TTC549 (cell line): ENCODE measurements at regions not wholly inside any gene's neighbourhood (a gene's known extent, or its start where the extent isn't known, plus 50 kb on each side); places are given as distances from the start of the nearest gene placed in this dataset.
"Not testable (repeated sequence)": the region's sequence is repeated elsewhere in the genome, so short reads cannot be mapped to it uniquely, and the experiment has no call there.

Experiments
- FAIRE-seq: peaks from 2 replicates; lab custom pipeline; 2012; peaks lifted over from hg19 to GRCh38; lab: Jason Lieb, UNC

DNA sequence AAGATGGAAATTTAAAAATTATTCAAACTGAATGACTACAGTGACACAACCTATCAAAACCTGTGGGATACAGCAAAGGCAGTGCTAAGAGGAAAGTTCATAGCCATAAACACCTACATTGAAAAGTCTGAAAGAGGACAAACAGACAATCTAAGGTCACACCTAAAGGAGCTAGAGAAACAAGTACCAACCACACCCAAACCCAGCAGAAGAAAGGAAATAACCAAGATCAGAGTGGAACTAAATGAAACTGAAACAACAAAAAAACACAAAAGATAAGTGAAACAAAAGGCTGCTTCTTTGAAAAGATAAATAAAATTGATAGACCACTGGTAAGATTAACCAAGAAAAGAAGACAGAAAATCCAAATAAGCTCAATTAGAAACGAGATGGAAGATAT lies 247.2 kb upstream of the ZNF804A start:
- no peak for FAIRE-seq

DNA sequence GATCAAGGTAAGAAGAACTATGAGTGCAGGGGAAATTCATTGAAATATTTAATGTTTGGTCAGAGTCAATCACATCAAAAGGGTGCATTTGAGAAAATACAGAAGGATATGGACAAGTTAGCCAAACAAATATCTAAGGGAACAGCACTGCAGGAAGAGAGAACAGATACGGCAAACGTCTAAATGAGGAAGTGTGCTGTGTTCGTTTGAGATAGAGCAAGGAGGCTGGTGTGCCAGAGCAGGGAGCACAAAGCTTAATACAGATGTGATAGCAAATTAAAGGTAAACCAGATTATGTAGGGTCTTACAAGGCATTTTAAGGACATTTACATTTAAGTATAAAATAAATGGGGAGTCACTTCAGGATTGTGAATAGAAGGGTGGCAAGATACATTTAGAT lies 241.3 kb upstream of the ZNF804A start:
- FAIRE-seq, result no peak

DNA sequence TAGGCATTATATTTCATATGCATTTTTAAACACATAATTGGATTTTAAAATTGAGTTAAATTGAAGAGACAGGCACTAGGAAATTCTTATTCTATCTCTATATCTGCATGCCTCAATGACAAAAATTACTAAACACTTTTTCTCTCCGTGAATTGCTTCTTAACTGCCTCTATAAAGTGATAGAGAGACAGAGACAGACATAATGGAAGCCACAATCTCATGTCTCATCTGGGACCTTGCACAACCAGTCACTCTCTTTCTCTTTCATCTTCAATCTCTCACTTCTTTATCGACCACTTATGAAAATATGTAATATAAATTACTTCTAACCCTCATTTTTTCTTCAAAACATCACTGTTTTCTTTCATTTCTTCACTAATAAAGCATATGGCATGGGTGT lies 238.9 kb upstream of the ZNF804A start:
- no peak for FAIRE-seq

DNA sequence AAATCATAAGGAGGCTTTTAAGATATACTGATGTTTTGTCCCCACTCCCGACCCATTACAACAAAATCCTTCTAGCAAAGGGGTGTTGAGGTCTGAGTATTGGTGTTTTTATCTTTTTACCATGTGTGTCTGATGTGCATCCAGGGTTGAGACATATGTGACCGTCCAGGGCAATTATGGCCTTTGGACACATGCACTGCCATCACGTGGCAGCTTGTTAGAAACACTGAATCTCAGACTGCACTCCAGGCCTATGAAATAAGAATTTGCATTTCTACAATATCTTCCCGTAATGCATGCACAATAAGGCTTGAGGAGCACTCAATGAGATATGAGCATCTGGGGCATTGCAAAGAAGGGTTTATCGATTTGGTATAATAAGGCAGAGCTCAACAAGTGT lies 235.1 kb upstream of the ZNF804A start:
- no peak for FAIRE-seq

DNA sequence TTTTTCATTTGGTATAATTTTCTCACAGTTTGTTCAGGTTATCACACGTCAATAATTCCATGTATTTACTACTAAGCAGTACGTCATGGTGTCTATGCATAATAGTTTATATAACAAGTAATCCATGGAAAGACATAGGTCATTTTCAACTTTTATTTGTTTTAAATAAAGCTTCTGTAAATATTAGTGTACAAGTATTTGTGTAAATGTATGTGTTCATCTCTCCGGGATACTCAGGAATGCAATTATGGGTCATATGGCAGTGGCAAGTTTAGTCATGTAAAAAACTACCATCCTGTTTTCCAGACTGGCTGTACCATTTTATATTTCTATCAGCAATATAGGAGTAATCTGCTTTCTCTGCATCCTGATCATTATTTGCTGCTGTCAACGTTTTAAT lies 231.1 kb upstream of the ZNF804A start:
- FAIRE-seq, result no peak

DNA sequence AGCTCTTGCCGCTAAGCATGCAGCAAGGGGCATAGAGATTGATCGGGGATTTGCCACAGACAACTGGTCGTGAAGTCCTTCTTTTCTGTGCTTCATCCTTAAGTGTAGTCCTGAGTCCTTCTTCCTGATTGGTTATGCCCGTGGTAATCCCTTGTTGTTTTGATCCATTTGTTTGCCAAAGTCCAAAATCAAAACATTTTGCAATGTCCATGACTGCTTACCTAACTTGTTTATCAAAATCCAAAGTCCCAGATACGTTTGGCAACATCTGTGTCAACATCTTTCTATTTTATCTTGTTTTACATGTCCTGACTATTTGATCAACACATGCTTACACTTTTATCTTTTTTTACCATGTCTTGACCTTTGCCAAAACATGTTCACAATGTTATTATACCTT lies 229.0 kb upstream of the ZNF804A start:
- FAIRE-seq, result no peak

DNA sequence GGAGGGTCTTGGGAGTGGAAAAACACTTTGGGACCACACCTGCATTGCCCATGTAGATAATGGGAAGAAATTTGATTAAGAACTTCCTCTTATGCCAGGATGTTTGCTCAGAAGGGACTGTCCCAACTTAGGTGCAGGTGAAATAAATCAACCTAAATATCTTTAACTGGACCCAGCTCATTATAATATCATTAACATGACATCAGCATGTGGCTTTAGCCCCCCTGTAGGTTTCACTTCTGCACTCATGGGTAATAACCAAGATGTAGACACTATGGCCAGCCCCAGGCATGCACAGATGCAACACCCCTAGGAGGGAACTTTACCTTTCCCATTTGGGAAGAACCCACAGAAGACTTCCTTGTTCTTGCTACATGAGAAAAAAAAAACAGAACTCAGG lies 227.4 kb upstream of the ZNF804A start:
- FAIRE-seq, result no peak

DNA sequence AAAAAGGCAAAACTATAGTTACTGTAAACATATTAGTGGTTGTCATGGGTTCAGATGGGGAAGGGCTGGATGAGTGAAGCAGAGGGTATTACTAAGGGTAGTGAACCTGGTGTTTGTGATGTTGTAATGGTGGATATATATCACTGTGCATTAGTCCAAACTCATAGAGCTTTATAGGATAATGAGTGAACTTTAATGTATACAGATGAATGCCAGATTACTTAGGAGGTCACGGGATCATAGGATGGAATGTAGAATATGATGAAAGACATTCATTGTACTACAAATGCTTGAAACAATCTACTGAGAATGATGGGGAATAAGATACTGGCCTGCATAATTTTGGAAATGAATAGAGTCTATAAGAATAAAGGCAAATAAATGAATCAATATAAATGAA lies 226.7 kb upstream of the ZNF804A start:
- FAIRE-seq, result no peak

DNA sequence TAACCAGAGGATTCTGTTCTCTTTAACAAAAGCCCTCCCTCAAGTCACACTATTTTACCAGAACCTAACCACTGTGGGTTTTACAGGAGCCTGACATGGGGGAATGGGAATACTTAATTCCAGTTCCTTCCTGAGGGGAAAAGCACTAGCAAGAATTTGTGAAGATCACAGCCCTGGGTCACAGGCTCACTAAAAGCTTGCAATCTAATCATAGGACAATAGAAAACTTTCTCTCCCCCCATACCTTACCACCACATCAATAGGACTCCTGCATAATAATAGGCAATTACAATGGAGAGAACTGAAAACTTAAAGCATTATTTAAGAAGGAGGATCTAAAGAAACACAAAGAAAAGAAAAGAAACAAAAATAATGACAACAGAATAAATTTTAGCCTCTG lies 225.8 kb upstream of the ZNF804A start:
- no peak for FAIRE-seq

DNA sequence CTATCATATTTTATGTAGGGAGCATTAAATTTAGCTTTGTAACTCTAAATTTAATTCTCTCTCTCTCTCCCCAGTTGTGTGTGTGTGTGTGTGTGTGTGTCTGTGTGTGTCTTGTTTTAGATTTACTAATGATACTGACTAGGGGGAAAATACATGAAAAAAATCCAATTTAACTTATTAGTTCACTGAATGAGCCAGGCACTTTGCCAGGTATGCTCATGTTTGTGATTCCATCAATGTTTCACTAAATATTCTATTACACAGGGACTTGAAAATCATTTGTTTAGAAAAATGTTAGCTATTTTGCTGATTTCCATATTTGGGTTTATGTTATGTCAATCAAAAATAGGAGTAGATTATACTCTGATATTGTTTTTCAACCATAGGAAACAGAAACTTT lies 203.7 kb upstream of the ZNF804A start:
- FAIRE-seq, result no peak

DNA sequence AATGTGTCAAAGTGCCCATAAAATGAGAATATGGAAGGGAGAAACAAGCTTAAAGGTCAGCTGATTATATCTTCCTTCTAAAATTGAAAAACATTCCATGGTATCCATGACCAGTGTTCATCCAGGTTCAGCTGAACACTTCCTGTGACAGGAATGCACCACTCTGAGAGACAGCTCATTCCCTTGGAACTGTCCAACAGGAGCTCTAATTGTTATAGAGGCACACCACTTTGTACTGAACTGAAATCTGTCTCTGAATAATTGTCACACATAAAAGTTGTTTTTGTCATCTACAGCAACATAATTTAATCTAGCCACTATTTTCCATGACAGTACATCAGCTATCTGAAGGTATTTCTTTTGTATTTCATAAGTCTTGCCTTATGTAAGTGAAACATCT lies 195.9 kb upstream of the ZNF804A start:
- FAIRE-seq, result no peak

DNA sequence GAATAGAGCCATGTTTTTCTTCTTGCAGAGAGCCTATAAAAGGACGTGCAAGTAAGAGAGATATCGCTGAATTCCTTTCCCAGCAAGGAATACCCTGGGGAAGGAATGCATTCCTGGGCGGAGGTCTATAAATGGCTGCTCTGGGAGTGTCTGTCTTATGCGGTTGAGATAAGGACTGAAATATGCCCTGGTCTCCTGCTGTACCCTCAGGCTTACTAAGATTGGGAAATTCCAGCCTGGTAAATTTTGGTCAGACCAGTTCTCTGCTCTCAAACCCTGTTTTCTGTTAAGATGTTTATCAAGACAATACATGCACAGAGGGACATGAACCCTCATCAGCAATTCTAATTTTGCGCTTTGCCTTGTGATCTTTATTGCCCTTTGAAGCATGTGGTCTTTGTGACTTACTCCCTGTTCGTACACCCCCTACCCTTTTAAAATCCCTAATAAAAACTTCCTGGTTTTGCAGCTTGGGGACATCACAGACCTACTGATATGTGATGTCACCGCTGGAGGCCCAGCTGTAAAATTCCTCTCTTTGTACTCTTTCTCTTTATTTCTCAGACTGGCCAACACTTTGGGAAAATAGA lies 191.2 kb upstream of the ZNF804A start:
- FAIRE-seq, result not testable (repeated sequence)

DNA sequence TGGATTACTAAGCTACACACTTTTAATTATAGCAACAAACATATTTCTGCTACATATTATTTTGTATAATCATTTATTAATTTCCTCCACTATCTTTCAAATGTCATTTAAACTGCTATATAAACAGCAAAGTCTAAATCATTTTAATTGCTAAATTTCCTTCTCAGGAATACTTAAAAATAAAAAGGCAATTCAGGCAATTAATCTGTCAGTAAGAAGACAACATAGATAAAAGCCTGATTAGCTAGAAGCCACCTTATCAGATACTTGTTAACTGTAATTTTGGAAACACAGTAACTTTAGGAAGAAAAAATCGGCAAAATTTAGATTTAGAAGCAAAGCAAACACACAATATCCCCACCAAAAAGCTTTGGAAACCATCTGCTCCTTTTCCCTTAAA lies 188.2 kb upstream of the ZNF804A start:
- no peak for FAIRE-seq

DNA sequence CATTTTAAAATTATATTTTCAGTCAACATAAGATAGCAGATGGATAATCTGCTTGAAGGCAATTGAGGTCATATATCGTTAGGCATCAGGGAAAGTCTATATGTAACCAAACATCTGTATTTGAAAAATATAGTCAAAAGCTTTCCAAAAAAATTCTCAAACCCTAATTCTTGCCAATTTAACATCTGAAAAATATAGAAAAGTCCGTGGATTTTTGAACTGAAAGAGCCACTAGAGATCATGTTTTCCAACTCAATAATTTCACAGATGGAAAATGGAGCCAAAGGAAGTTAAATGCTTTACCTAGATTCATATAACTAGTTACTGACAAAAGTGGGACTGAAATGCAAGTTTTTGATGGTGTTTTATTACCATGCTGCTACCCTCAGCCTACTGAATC lies 185.1 kb upstream of the ZNF804A start:
- no peak for FAIRE-seq

DNA sequence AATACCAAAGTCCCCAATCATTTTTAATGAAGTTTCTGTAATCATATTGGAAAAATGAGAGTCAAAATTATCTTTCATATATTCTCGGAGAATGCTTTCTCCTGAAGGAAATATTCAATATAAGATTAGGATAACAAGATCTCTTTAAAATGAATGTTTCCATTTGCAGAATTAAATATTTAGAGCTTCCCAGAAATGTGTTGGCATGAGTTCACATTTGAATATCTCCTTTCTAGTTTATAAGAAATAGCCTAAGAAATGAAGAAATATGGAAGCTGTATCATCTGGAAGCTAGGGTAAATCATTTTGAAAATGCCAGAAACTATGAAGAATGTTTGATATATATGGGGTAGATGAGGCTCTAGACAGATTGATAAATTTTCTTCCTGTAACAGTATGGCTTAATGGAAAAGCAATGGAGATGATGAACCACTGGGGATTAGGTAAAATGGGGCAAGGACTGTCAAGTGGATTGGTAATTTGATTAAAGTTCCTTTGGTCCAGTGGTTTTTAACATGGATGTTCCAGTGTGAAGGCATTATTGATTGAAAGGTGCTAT lies 184.6 kb upstream of the ZNF804A start:
- no peak for FAIRE-seq

DNA sequence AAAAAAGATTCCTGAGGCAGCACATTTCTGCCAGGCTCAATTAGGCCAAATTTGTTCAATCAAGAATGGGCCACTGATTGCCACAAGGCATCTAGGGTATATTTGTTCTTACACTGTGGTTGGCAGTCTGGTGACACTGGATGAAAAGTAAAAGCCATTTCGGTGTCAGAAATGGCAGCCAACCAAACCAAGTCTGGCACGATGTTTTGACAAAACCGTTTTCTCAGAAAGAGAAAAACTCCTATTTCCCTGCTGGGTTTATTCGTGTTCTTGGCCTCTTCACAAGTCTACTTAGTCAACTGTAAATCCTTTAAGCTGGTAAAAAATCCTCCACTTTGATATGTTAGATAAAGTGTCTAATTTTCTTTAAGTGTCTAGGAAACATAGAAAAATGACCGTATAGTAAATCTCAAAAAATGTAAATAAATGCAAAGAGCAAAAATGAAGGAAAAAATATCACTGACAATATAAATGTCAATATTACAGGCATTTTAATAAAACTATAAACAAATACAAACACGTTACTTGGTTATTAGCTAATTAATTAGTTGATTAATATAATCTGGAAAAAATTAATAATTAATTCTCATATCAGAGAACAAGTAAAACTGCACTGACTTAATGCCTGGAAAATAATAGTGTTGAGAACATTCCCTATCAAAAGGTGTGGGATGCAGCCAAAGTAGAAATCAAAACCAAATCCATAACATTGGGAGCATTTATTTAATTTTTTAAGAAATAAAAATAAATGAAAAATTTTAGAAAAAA lies 182.0 kb upstream of the ZNF804A start:
- no peak for FAIRE-seq

DNA sequence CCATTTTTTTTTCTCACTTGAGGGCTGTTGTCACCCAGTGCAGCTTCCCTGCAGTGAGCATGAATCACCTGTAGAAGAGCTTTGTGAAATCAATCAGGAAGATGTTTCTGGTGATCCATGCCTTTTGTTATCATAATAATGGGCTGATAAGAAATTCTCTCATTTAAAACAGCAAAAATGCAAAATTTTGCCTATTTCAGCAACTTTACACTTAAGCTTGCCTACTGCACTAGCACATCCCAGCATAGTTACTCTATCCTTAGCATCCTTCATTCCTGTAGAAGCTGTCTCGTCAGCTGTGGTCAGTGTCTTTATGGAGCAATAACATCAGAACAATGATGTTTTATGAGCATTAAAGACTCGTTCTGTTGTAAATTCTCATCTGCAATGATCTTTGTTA lies 178.6 kb upstream of the ZNF804A start:
- no peak for FAIRE-seq

DNA sequence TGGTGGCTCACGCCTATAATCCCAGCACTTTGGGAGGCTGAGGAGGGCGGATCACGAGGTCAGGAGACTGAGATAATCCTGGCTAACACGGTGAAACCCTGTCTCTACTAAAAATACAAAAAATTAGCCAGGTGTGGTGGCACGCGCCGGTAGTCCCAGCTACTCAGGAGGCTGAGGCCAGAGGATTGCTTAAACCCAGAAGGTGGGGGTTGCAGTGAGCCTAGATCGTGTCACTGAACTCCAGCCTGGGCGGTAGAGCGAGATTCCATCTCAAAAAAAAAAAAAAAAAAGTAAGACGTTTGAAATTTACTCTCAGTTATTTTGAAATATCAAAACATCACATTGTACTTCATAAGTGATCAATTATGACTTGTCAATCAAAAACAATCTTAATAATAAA lies 176.9 kb upstream of the ZNF804A start:
- FAIRE-seq, result not testable (repeated sequence)

DNA sequence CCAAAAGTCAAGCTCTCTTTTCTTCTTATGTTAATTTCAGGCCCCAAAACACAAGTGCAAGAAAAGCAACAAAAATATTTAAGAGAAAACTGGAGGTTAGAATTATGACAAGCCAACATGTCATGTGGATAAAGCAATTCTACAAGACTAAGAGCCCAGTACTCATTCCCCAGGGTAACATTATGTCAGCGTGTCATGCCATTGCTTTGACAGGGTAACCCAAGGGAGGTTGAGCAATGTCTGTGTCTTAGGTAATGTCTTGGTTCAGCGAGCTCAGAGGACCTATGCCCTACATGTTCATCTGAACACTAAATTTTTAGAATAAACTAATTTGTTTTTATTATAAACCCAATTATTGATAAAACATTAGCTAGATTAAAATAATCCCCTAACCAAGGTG lies 173.2 kb upstream of the ZNF804A start:
- FAIRE-seq, result no peak

DNA sequence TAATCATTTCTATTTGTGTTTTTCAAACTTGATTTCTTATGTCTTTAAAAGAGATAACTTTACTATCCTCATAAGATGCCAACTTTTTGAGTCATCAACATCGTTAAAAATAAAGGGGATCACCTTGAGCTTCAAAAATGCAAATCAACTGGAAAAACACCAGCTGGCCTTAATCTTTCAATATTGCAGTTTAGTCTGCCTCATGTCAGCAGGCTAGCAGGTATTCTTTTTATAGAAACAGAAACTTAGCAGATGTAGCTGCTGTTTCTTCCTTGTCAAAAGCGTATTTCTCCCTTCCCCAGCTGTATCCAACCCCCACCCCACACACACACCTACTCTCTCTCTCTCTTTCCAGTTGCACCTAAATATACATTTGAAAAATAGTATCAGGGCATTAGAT lies 154.1 kb upstream of the ZNF804A start:
- FAIRE-seq, result no peak

DNA sequence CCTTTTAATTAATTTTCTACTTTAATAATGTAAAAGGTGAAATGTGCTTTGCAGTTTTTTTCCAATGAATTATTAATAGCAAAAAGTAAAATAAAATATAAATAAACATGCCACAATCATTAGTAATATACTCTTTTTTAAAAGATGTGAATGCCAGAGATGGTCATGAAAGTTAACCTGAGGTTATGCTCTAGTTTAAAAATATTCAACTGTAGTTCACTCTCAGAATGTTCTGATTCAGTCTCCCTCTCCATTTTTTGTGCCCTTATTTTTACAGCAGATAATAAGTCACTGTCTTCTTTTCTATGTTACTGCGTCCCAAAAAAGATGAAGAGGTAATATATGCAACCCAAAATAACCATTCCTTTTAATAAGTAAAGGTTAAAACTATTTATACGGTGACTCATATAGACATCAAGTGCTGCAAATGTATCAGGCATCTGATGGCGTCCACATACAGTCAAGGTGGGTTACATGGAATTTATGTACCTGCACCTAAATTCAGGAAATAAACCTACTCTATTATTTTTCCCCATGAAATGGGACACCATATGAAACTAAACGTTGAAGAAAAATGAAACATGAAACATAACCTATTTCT lies 153.6 kb upstream of the ZNF804A start:
- FAIRE-seq, result no peak

DNA sequence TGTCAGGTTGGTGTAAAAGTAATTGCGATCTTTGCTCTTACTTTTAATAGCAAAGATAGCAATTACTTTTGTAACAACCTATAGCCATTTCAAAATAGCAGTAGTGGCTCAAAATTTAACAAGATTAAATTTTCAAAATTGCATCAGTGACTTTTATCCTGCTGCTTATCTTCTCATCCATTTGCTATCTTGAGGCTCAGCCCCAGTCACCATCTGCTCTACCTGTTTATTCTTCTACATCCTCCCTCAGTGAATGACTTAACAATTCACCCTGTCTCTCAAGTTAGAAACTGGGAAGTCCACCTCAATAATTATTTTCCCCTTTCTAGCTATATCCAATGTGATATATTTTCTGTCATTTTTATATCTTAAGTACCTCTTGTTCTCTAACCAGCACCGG lies 148.6 kb upstream of the ZNF804A start:
- no peak for FAIRE-seq

DNA sequence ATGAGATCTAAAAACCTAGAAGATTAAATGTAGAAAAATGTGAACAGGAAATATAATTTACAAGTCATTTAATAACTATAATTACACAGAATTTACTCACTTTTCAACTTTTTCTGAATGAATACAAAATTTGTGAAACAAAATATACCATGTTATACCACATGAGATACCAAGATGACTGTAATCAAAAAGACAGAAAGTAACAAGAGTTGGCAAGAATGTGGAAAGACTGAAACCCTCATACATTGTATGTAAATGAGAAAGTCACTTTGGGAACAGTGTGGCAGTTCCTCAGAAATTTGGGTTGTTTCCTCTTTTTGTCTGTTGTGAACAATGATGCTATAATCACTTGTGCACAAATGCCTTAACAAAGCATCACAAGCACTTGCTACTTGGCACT lies 145.4 kb upstream of the ZNF804A start:
- FAIRE-seq, result no peak

DNA sequence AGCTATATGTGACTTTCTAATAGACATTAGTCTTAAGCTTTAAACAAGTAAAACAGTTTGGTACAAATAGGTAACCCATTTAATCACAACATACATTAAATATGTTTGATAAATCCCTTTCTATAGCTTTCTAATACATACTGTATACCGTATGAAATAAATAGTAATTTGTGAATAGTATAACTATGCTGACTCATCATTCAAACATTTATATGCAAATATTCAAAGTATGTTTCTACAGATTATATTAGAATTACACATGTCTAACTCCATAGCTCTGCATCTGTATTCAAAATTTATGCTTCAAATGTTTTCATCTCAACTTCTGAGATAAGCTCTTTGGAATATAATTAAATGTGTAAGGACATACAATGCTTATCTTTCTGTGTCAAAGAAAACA lies 142.7 kb upstream of the ZNF804A start:
- no peak for FAIRE-seq
